GM18858 (cell line): ENCODE measurements at regions not wholly inside any gene's neighbourhood (a gene's known extent, or its start where the extent isn't known, plus 50 kb on each side); places are given as distances from the start of the nearest gene placed in this dataset.

Source experiments
- ATAC-seq: cut with Tn5 transposase; IDR thresholded peaks from one replicate; pipeline ENCODE4 v1.9.1; 2021; ENCODE audit not compliant: unreplicated experiment

DNA sequence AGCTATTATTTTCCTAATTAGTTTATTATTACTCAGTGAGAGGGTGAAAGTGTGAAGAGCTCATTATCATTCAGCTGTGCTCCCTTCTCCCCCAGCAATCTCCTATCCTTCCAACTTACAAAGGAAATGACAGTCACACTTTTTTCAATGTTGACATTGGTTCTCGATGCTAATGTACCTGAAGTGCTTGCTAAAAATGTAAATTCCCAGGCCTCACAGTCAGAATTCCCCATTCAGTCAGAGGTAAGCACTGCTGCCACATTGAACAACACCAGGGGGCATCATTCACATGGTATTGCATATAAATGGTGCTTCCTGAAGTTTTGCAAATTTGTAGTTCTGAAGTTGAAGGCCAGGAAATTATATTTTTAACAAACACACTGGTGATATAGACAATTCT lies 132.7 kb upstream of the FOXD3 start:
- ATAC-seq, result no peak

DNA sequence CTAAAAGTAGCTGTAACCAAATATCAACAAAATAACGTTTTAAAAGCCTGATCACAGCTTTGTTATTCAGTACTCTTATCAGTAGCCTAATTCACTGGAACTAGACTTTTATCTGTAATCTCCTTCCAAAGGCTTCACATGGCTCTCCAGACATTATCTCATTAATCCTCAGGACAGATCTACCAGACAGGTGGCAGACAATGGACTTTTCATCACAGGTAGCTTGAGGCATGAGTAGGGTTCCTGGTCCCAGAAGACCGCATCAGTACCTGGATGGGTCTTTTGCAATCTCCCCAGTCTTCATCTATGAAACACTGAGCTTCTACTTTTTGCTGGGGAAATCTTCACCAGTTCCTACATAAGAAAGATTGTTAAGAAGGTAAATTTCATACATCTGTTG lies 132.2 kb upstream of the FOXD3 start:
- no peak for ATAC-seq

DNA sequence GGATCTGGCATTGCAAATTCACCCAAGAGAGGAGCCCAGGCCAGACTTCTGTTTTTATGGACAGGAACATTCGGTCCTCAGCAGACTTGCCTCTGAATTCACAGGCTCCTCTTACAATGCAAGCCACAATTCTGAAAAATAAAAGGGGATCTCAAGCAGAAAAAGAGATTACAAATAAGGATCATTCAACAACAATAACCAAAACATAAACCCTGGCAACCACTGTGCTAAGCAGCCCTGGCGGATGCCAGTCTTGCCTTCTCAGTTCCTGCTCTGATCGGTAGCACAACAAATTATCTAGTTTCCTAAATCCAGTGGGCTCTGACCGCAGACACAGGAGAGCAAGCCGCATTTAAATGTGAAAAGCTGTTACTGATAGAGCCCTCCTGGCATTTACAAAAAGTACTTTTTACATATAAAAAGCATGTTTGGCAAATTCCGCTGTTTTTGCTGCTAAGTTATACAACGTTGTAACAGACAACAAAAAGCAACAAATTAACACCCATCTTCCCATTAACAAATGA lies 123.4 kb upstream of the FOXD3 start:
- ATAC-seq, result no peak

DNA sequence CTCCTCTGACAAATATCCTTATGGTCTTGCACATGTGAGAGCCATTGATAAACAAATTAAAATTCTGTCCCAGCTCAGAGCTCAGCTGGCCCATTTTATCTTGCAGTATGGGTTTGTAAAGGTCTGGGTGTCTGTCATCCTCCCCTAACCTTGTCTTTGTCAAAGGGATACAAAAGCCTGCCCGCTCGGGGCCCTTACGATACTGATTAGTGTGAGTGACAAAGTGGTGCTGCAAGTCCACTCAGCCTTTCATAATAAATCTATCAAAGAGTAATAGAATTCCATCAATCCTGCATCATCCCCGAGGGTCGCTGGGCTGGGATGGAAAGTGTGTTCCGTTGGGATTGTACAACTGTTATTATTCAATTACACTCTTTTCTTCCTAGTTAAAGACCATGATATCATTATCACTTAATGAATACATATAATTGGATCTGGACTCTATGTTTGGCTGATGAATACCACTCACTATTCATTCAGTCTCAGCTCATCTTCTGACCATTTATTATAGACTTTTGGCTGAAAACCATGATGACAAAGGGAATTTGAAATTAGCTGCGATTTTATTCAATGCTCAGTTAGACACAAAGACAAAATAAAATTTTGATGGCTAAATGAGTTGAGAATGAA lies 122.5 kb upstream of the FOXD3 start:
- ATAC-seq, result no peak

DNA sequence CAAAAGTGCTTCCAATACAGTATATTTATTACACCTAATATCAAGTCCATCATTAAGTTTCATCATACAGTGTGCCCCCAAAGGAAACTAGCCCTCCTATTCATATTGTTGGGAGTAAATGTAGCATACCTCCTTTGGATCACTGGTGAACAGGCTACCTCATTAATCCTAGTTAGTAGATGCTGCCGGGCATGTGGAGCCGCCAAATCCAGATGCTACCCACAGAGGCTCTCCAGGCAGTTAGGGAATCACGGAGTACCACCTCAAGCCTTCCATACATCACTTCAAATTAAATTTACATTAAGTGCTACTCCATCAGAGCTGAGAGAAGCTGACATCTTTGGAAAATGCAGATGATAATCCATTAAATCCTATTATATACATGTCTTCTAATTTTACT lies 121.7 kb upstream of the FOXD3 start:
- ATAC-seq, result no peak

DNA sequence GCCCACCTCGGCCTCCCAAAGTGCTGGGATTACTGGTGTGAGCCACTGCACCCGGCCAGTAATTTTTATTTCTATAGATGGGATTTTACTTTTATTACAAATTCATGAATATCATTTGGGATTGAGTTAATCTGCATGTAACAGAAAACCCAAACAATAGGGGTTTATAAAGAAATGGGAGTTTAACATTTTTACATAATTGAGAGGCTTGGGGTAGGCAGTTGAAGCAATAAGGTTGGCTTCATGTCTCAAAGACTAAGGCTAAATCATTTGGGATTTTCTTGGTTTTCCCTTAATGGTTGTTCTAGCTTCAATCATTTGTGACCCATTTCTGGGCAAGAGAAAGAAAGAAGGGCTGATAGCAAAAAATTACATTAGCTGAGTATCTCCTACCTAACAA lies 118.7 kb upstream of the FOXD3 start:
- no peak for ATAC-seq

DNA sequence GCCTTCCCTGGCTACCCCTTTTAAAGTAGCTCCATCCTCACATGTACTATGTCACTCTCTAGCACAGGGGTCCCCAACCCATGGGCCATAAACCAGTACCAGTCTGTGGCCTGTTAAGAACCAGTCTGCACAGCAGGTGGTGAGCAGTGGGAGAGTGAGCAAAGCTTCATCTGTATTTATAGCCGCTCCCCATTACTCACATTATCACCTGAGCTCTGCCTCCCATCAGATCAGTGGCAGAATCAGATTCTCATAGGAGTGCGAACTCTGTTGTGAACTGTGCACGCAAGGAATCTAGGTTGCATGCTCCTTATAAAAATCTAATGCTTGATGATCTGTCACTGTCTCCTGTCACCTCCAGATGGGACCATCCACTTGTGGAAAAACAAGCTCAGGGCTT lies 116.6 kb upstream of the FOXD3 start:
- ATAC-seq, result no peak

DNA sequence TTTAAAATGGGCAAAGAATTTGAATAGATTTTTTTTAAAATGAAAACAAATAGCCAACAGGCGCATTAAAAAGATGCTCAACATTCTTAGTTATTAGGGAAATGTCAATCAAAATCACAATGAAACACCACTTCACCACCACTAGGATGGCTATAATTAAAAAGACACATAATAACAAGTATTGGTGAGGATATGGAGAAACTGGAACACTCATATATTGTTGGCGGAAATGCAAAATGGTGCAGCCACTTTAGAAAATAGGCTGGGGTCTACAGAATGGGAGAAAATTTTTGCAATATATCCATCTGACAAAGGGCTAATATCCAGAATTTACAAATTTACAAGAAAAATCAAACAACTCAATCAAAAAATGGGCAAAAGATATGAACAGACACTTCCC lies 107.8 kb upstream of the FOXD3 start:
- ATAC-seq, result no peak

DNA sequence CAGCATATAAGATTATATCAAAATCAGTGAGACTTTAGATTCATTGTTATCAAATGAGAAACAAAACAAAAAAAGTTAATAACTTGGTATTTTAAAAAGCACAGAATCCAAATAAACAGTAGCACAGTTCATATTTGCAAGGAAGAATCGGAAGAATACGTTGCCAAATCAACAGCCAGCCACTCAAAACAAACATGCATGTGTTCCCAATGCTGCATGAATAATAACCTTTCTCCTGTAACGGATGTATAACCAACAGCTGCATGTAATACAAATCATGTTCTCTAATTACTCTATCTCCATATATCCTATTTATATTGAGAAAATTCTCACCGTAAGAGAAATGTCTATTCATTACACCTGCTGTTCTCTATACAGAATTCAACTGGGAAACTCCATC lies 98.9 kb upstream of the FOXD3 start:
- no peak for ATAC-seq

DNA sequence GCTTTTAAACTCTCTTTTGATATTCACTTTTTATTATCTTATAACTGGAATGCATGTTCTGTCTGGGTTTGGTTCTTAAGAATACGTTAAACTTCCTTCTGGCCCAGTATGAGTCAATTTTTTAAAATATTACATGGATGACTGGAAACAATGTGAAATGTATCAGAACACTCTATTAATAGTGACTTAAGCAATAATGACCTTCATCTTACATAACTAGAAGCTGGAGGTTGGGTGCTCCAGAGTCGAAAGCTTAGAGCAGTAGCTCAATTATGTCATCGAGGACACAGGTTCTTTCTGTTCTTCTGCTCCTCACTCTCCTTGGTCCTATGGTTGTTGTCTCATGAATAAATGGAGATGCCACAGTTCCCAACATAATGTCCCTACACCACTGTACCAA lies 91.6 kb upstream of the FOXD3 start:
- ATAC-seq, result no peak

DNA sequence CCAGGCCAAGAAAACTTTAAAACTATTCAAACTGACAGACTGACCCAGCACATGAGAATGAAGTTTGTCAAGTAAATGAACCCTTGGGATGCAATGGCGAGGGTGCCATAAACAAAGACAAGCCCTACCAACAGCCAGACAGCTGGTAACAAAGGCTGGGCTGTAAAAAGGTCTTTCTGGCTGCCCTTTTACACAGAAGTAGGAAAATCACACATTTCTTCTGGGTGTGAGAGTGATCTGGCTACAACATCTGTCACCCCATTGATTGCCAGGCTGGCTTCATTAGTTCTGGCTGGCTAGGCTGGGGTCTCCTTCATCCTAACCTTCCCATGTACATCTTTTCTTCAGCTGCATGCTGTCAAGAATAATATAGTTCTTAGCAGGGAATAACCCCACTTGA lies 83.6 kb upstream of the FOXD3 start:
- ATAC-seq, result no peak

DNA sequence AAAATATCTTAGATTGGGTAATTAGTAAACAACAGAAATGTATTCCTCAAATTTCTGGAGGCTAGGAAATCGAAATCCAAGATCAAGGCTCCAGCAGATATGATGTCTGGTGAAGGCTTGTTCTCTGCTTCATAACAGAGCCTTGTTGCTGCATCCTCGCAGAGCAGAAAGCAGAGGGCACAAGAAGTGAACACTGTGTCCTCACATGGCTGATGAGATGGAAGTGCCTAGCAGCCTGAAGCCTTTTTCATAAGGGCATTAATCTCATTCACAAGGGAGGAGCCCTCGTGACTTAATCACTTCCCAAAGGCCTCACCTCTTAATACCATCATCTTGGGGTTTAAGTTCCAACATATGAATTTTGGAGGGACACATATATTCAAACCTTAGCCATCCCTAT lies 77.2 kb upstream of the FOXD3 start:
- no peak for ATAC-seq

DNA sequence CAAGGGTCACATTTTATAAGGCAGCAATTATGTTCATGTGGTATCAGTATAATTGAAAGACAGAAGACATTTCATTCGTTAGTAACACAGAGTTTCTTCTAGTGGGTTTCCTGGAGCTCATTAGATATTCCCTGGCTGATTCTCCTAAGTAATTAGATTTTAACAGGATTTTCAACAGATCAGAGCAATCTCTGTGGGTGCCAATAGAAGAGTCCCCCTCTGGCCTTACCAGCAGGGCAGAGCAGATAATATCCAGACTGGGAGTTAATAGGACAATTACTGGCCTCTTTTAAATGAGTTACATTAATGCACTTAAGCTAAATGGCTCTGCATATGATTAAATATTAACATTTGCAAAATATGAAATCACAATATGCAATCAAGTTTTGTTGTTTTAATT lies 74.2 kb upstream of the FOXD3 start:
- ATAC-seq, result no peak

DNA sequence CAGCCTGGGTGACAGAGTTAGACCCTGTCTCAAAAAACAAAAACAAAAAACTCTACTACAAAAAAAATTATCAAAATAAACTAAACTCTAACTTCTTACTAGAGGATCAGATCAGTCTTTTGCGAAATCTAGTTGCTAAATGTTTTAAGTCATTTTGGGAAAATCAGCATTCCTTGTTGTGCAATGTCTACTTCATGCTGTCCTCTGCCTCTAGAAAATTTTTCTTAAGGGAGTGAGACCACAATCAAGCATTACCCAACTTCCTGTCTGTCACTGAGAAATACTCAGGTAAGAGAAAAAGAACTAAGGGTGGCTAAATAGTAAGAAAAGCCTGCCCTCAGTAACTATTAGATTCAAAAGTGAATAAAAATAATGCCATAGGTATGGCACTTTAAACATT lies 67.2 kb upstream of the FOXD3 start:
- no peak for ATAC-seq

DNA sequence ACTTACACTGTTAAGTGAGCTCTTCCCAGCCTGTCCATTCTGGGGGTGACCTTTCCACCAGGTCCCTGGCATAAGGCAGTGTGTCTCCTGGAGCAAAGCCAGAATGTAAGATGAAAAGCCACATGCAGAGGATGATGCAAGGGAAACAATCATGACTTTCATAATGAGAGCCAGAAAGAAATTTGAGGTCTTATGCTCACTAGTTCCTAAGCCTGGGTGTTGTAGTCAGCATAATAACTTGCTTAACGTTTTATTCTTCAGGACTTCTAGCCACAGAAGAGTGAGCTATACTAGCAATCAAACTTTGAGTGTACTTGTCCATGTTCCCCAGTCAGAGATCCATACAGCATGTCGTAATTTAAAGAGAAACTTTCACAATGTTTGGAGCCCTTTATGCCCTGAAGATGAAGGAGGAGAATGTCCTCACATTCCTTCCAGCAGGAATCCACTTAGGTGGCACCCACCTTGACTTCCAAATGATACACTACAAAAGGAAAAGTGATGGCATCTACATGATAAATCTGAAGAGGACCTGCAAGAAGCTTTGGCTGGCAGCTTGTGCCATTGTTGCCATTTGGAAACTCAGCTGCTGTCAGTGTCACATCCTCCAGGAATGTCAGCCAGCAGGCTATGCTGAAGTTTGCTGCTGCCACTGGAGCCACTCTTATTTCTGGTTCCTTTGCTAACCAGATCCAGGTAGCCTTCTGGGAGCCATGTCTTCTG lies 60.5 kb upstream of the FOXD3 start:
- ATAC-seq, result no peak

DNA sequence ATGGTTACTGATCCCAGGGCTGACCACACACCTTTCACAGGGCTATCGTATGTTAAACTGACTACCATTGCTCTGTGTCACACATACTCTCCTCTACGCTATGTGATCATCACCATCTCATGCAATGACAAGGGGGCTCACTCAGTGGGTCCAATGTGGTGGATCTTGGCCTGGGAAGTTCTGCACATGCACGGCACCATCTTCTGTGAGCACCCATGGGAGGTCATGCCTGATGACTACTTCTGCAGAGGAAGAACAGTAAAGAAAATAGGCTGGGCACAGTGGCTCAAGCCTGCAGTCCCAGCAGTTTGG lies 60.0 kb upstream of the FOXD3 start:
- no peak for ATAC-seq

DNA sequence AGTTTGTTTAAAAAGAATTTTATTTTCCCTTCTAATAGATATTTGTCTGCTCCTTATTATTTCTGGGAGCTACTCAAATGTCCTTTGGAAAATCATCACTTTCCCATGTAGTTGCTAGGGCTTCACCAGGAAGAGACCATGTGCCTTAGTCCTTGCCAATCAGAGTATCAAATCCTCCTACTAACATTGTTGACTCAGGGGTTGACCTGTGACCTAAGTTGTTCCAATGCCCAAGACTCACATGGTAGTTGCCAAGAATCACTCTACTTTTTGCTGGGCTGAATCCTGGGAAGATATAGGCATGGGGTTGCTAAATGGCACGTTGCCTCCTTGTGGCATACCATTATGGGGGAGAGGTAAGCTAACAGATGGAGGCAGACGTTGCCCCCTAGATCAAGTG lies 58.2 kb upstream of the FOXD3 start:
- no peak for ATAC-seq

DNA sequence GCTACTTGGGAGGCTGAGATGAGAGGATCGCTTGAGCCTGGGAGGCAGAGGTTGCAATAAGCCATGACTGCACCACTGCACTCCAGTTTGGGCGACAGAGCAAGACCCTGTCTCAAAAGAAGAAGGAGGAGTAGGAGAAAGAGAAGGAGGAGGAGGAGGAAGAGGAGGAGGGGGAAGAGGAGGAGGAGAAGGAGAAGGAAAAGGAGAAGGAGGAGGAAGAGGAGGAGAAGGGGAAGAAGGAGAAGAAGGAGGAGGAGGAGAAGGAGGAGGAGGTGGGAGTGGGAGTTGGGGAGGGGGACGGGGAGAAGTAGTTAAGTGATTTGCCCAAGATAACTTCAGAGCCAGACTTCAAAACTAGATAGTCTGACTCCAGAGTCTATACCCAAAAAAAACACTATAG lies 55.5 kb upstream of the FOXD3 start:
- ATAC-seq, result no peak

DNA sequence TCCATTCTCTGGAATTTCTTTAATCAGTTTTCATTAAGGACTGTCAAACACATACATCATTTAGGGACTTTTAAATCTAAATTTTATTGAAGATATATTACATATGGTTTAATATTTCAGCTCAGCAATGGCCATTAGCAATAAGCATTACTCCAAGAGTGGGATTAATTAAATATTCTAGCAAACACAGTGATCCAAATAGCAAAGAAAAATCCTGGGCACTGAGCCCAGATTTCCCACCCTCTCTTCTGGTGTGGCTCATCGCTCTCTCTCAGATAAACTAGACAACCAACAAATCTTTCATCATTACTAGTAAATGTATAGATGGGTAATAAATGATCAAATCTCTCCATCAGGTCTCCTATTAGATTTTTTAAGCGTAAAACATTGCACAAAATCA lies 53.5 kb upstream of the FOXD3 start:
- no peak for ATAC-seq

DNA sequence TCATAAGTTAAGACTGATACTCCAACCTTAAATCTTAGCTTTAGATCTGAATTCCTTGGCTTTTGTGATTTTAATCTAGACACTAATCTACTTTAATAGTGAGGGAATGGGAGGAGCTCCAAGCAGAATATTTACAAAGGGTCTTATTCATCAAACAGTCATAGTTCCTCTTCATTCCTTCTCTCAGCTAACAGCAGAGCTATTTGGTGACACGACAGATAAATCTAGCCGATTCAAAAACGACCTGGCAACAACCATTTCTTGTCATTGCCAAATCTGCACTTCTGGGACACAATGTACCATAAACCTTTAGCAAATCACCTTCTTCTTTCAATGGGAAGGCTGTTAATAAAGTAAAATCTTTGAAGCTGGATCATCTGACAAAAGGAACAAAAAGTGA lies 52.8 kb upstream of the FOXD3 start:
- ATAC-seq, result no peak
